ENCODE measurements at regions not wholly inside any gene's neighbourhood (a gene's known extent, or its start where the extent isn't known, plus 50 kb on each side); places are given as distances from the start of the nearest gene placed in this dataset.

- peak overlapping the region; percentile 21 for H3K4me2 ChIP-seq (replicated peaks; ENCODE audit: low read depth, low read length, poor library complexity, severe bottlenecking)
- ChIA-PET CTCF (interaction anchor here (0.9 to 1.3 kb wide), 2 partner anchors 39 to 119 kb away, joined by 3 to 5 read pairs; no protein-coding TSS in a partner anchor), POLR2A (no interaction called here)
- TF ChIP-seq CTCF (IDR thresholded peaks at IDR 0.05), result no peak
- no peak for TF ChIP-seq EZH2 (IDR thresholded peaks at IDR 0.05; ENCODE audit: borderline replicate concordance, insufficient read depth, low read depth, low read length, poor library complexity, severe bottlenecking)
- no CpG with 5 or more reads among the region's 3 CpGs for WGBS (ENCODE audit: insufficient coverage)
- H3K4me3 ChIP-seq (ENCODE audit: control extremely low read depth in 1 of 5, extremely low read depth in 1 of 5, insufficient read depth in 1 of 5, low read depth in 2 of 5, low read length in 4 of 5), result no peak overlapping the region
- H3K36me3 ChIP-seq (replicated peaks in 1 of 2; ENCODE audit: control extremely low read depth in 1 of 2, control insufficient read depth in 1 of 2, extremely low read depth in 1 of 2, insufficient read depth in 2 of 2, low read length in 1 of 2), result no peaks in the 10 kb centered on the region
- H3K27me3 ChIP-seq (replicated peaks in 1 of 4; ENCODE audit: control extremely low read depth in 1 of 4, control insufficient read depth in 3 of 4, insufficient read depth in 4 of 4, low read length in 3 of 4), result no peaks in the 10 kb centered on the region
- H3K27me3 Mint-ChIP-seq, result peaks cover 3% of the 10 kb centered on the region
- peak overlapping the region; percentile 2 for H3K4me3 Mint-ChIP-seq
- intact Hi-C loops (cut with micrococcal nuclease), result no loop called here
- H3K9me3 Mint-ChIP-seq (ENCODE audit: insufficient read depth), result no peaks in the 10 kb centered on the region
- H3K27ac ChIP-seq (ENCODE audit: low read length in 2 of 2), result peak overlapping the region in 1 of 2 donors; percentile 52
- DNase-seq (no peak), ATAC-seq (ENCODE audit: low read depth) (no peak)
- peaks cover 1% of the 10 kb centered on the region for H3K79me2 ChIP-seq (ENCODE audit: control insufficient read depth, insufficient read depth, low read length)
- H3K9me3 ChIP-seq (ENCODE audit: control extremely low read depth in 1 of 3, control insufficient read depth in 2 of 3, insufficient read depth in 1 of 3, low read length in 2 of 3), result no peaks in the 10 kb centered on the region
- peaks cover 50% of the 10 kb centered on the region for H3K4me1 Mint-ChIP-seq
- H4K20me1 ChIP-seq (ENCODE audit: control insufficient read depth, insufficient read depth, low read length, poor library complexity, severe bottlenecking), result no peaks in the 10 kb centered on the region
- H3K4me1 ChIP-seq (ENCODE audit: control insufficient read depth in 2 of 2, insufficient read depth in 2 of 2, low read length in 2 of 2), result peaks cover 43 to 61% of the 10 kb centered on the region in 2 donors
- H3K27ac Mint-ChIP-seq, result peak overlapping the region; percentile 17
- peak overlapping the region; percentile 29 for H2AFZ ChIP-seq (ENCODE audit: insufficient read depth, low read depth, low read length, poor library complexity, severe bottlenecking)
- no peak overlapping the region for H3K9ac ChIP-seq (ENCODE audit: low read length)
Measured at GRCh38 chr6:105873799-105874198, 212.3 kb upstream of the PRDM1 start.

- H2AFZ ChIP-seq (ENCODE audit: insufficient read depth, low read depth, low read length, poor library complexity, severe bottlenecking), result peak overlapping the region; percentile 29
- no peak overlapping the region for H3K9ac ChIP-seq (ENCODE audit: low read length)
- TF ChIP-seq EZH2 (IDR thresholded peaks at IDR 0.05; ENCODE audit: borderline replicate concordance, insufficient read depth, low read depth, low read length, poor library complexity, severe bottlenecking), result no peak
- ChIA-PET CTCF (interaction anchor here (0.9 to 1.3 kb wide), 2 partner anchors 38 to 120 kb away, joined by 3 to 5 read pairs; no protein-coding TSS in a partner anchor), POLR2A (no interaction called here)
- WGBS (ENCODE audit: insufficient coverage), result no CpG with 5 or more reads among the region's 2 CpGs
- ATAC-seq (ENCODE audit: low read depth) (no peak), DNase-seq (no peak)
- peak overlapping the region; percentile 21 for H3K4me2 ChIP-seq (replicated peaks; ENCODE audit: low read depth, low read length, poor library complexity, severe bottlenecking)
- H3K4me1 ChIP-seq (ENCODE audit: control insufficient read depth in 2 of 2, insufficient read depth in 2 of 2, low read length in 2 of 2), result peaks cover 48 to 66% of the 10 kb centered on the region in 2 donors
- intact Hi-C loops (cut with micrococcal nuclease), result no loop called here
- no peaks in the 10 kb centered on the region for H3K36me3 ChIP-seq (replicated peaks in 1 of 2; ENCODE audit: control extremely low read depth in 1 of 2, control insufficient read depth in 1 of 2, extremely low read depth in 1 of 2, insufficient read depth in 2 of 2, low read length in 1 of 2)
- no peaks in the 10 kb centered on the region for H4K20me1 ChIP-seq (ENCODE audit: control insufficient read depth, insufficient read depth, low read length, poor library complexity, severe bottlenecking)
- peak overlapping the region; percentile 17 for H3K27ac Mint-ChIP-seq
- no peaks in the 10 kb centered on the region for H3K9me3 Mint-ChIP-seq (ENCODE audit: insufficient read depth)
- no peak overlapping the region for H3K4me3 ChIP-seq (ENCODE audit: control extremely low read depth in 1 of 5, extremely low read depth in 1 of 5, insufficient read depth in 1 of 5, low read depth in 2 of 5, low read length in 4 of 5)
- no peaks in the 10 kb centered on the region for H3K27me3 ChIP-seq (replicated peaks in 1 of 4; ENCODE audit: control extremely low read depth in 1 of 4, control insufficient read depth in 3 of 4, insufficient read depth in 4 of 4, low read length in 3 of 4)
- H3K27ac ChIP-seq (ENCODE audit: low read length in 2 of 2), result peak overlapping the region in 1 of 2 donors; percentile 52
- H3K9me3 ChIP-seq (ENCODE audit: control extremely low read depth in 1 of 3, control insufficient read depth in 2 of 3, insufficient read depth in 1 of 3, low read length in 2 of 3), result no peaks in the 10 kb centered on the region
- peaks cover 7% of the 10 kb centered on the region for H3K79me2 ChIP-seq (ENCODE audit: control insufficient read depth, insufficient read depth, low read length)
- H3K27me3 Mint-ChIP-seq, result peaks cover 3% of the 10 kb centered on the region
- peak overlapping the region; percentile 2 for H3K4me3 Mint-ChIP-seq
- H3K4me1 Mint-ChIP-seq, result peaks cover 51% of the 10 kb centered on the region
Measured at GRCh38 chr6:105873211-105873704, 212.9 kb upstream of the PRDM1 start.
